SK-N-SH (cell line): ENCODE measurements at regions not wholly inside any gene's neighbourhood (a gene's known extent, or its start where the extent isn't known, plus 50 kb on each side); places are given as distances from the start of the nearest gene placed in this dataset.

Experiments
- CTCF ChIA-PET: fragments of 300-600, 350-600 bp; formaldehyde crosslinking; extraction: SDS; loops from one replicate; lab custom pipeline; 2021; lab: Yijun Ruan, JAX
- POLR2A ChIA-PET: fragments of 350-600 bp; sonication (Branson Sonifier 250); formaldehyde crosslinking; extraction: SDS; loops from one replicate; lab custom pipeline; 2020; ENCODE audit warnings: antibody characterized with exemption, inconsistent platforms; lab: Yijun Ruan, JAX
- DNase-seq: peaks from one replicate; pipeline ENCODE4 v3.0.0; 2012
- H2AFZ ChIP-seq: fragments of 200-600 bp; sonication (generic); 2 replicates; pipeline ENCODE4 v1.8.1; 2016; ENCODE audit warnings: antibody characterized with exemption, mild to moderate bottlenecking, low read depth
- H3F3A ChIP-seq: fragments of 200-600 bp; sonication (generic); replicated peaks from 2 replicates; pipeline ENCODE3; 2016; ENCODE audit warnings: antibody characterized with exemption, mild to moderate bottlenecking; ENCODE audit not compliant: insufficient read depth
- H3K27ac ChIP-seq, 2 experiments: fragments of 200-500 bp in 1 of 2; fragments of 200-600 bp in 1 of 2; sonication (Bioruptor generic) in 1 of 2; sonication (generic), shearing (Covaris generic) in 1 of 2; 2 replicates each; pipeline versions ENCODE4 v1.5.1 to v1.6.1; 2014 to 2016; ENCODE audit warnings: low read depth in 2 of 2, inconsistent platforms in 1 of 2, low read length in 1 of 2, mild to moderate bottlenecking in 1 of 2, mixed read lengths in 1 of 2
- H3K27me3 ChIP-seq: fragments of 200-600 bp; sonication (generic), shearing (Covaris generic); 2 replicates; pipeline ENCODE4 v1.6.1; 2016; ENCODE audit warnings: mixed run types; ENCODE audit not compliant: insufficient read depth
- H3K36me3 ChIP-seq, 2 experiments: fragments of 200-500 bp in 1 of 2; fragments of 200-600 bp in 1 of 2; sonication (Bioruptor generic) in 1 of 2; sonication (generic) in 1 of 2; replicated peaks in 1 of 2; 2 replicates each; pipeline versions ENCODE3 to v1.5.1; 2014 to 2016; ENCODE audit warnings: low read length in 1 of 2, mild to moderate bottlenecking in 1 of 2; ENCODE audit not compliant: insufficient read depth in 2 of 2, control insufficient read depth in 1 of 2
- H3K4me1 ChIP-seq, 2 experiments: fragments of 200-500 bp in 1 of 2; fragments of 200-600 bp in 1 of 2; sonication (Bioruptor generic) in 1 of 2; sonication (generic), shearing (Covaris generic) in 1 of 2; 2 replicates each; pipeline versions ENCODE4 v1.5.1 to v1.6.1; 2014 to 2016; ENCODE audit warnings: low read depth in 1 of 2, low read length in 1 of 2, mixed run types in 1 of 2; ENCODE audit not compliant: insufficient read depth in 2 of 2, control insufficient read depth in 1 of 2
- H3K4me2 ChIP-seq: fragments of 200-600 bp; sonication (generic), shearing (Covaris generic); 2 replicates; pipeline ENCODE4 v1.6.1; 2017; ENCODE audit warnings: mixed run types
- H3K4me3 ChIP-seq, 2 experiments: fragments of 200-500 bp in 1 of 2; fragments of 200-600 bp in 1 of 2; sonication (Bioruptor generic) in 1 of 2; sonication (generic), shearing (Covaris generic) in 1 of 2; 2 replicates each; pipeline versions ENCODE4 v1.5.1 to v1.8.1; 2014 to 2016; ENCODE audit warnings: low read depth in 2 of 2, inconsistent platforms in 1 of 2, low read length in 1 of 2, mild to moderate bottlenecking in 1 of 2, mixed read lengths in 1 of 2, moderate library complexity in 1 of 2
- H3K79me2 ChIP-seq: fragments of 200-600 bp; sonication (generic); 2 replicates; pipeline ENCODE4 v1.8.1; 2017; ENCODE audit warnings: mild to moderate bottlenecking; ENCODE audit not compliant: insufficient read depth
- H3K9ac ChIP-seq: fragments of 200-600 bp; sonication (generic); 2 replicates; pipeline ENCODE4 v1.6.1; 2017; ENCODE audit warnings: mixed run types
- H3K9me2 ChIP-seq: fragments of 200-600 bp; sonication (generic); 2 replicates; pipeline ENCODE4 v1.6.1; 2017; ENCODE audit warnings: mixed run types
- H3K9me3 ChIP-seq: fragments of 200-600 bp; sonication (generic); 2 replicates; pipeline ENCODE4 v1.6.1; 2017; ENCODE audit warnings: mixed run types, mild to moderate bottlenecking, moderate library complexity
- H4K20me1 ChIP-seq: fragments of 200-600 bp; sonication (generic); 2 replicates; pipeline ENCODE4 v1.6.1; 2017; ENCODE audit warnings: mild to moderate bottlenecking, mixed run types; ENCODE audit not compliant: insufficient read depth
- CTCF ChIP-seq: fragments of 200-600 bp; sonication (generic); IDR thresholded peaks from 2 replicates; pipeline ENCODE4 v1.6.1; 2017; ENCODE audit warnings: antibody characterized with exemption, mild to moderate bottlenecking, moderate library complexity
- ELF1 ChIP-seq: IDR thresholded peaks from 2 replicates; pipeline ENCODE4 v1.4.0; 2012
- EP300 ChIP-seq, 2 experiments: IDR thresholded peaks; 2 replicates each; pipeline versions ENCODE4 v1.4.0 to v1.6.1; 2012; ENCODE audit warnings: borderline replicate concordance in 1 of 2, low read depth in 1 of 2, low read length in 1 of 2
- EZH2phosphoT487 ChIP-seq: fragments of 200-600 bp; sonication (generic); IDR thresholded peaks from 2 replicates; pipeline ENCODE4 v1.6.1; 2017; ENCODE audit warnings: low read depth, mixed run types, mild to moderate bottlenecking, antibody characterized with exemption, moderate library complexity, borderline replicate concordance
- FOSL2 ChIP-seq: IDR thresholded peaks from 2 replicates; pipeline ENCODE4 v1.4.0; 2012; ENCODE audit warnings: low read depth, mild to moderate bottlenecking, moderate library complexity, borderline replicate concordance
- IRF3 ChIP-seq: fragments of 150-350 bp; IDR thresholded peaks from 2 replicates; pipeline ENCODE4 v1.6.1; 2016; ENCODE audit warnings: mild to moderate bottlenecking, low read depth, low read length
- JUND ChIP-seq: IDR thresholded peaks from 2 replicates; pipeline ENCODE4 v1.4.0; 2012
- MAX ChIP-seq: IDR thresholded peaks from 2 replicates; pipeline ENCODE4 v1.4.0; 2012; ENCODE audit warnings: low read depth
- MEF2A ChIP-seq: IDR thresholded peaks from 2 replicates; pipeline ENCODE4 v1.4.0; 2012; ENCODE audit warnings: low read depth, borderline replicate concordance
- MXI1 ChIP-seq: IDR thresholded peaks from 2 replicates; pipeline ENCODE4 v1.6.1; 2012; ENCODE audit warnings: mild to moderate bottlenecking, low read depth, low read length, improper control_type of control experiment
- NFIC ChIP-seq: IDR thresholded peaks from 2 replicates; pipeline ENCODE4 v1.4.0; 2012; ENCODE audit warnings: borderline replicate concordance
- NRF1 ChIP-seq: IDR thresholded peaks from 2 replicates; pipeline ENCODE4 v1.6.1; 2012; ENCODE audit warnings: low read depth, mild to moderate bottlenecking, low read length
- PBX3 ChIP-seq: IDR thresholded peaks from 2 replicates; pipeline ENCODE4; 2012
- RCOR1 ChIP-seq: fragments of 150-350 bp; IDR thresholded peaks from 2 replicates; pipeline ENCODE4 v1.6.1; 2017; ENCODE audit warnings: antibody characterized with exemption, low read length
- RFX5 ChIP-seq: IDR thresholded peaks from 2 replicates; pipeline ENCODE4 v1.6.1; 2012; ENCODE audit warnings: mild to moderate bottlenecking, improper control_type of control experiment, low read length
- RXRA ChIP-seq: IDR thresholded peaks from 2 replicates; pipeline ENCODE4 v1.4.0; 2012; ENCODE audit warnings: low read depth, mild to moderate bottlenecking, borderline replicate concordance
- SMC3 ChIP-seq: IDR thresholded peaks from 2 replicates; pipeline ENCODE4 v1.6.1; 2012; ENCODE audit warnings: low read depth, low read length, improper control_type of control experiment
- TCF12 ChIP-seq: IDR thresholded peaks from 2 replicates; pipeline ENCODE4 v1.4.0; 2012
- YY1 ChIP-seq: IDR thresholded peaks from 2 replicates; pipeline ENCODE4 v1.4.0; 2012; ENCODE audit warnings: low read depth, mild to moderate bottlenecking
- ZBTB33 ChIP-seq: IDR thresholded peaks from 2 replicates; pipeline ENCODE4 v1.4.0; 2012; ENCODE audit warnings: low read depth, borderline replicate concordance
- WGBS: methylation state at CpG from one replicate; pipeline ENCODE4 v1.1.6; 2017; ENCODE audit warnings: low lambda C conversion rate; 5-methylcytosine and 5-hydroxymethylcytosine counted together

GRCh38 chr4:167838686-167839085 lies 253.7 kb upstream of the ANXA10 start:
- CTCF ChIA-PET = no interaction called here

More at GRCh38 chr4:167838686-167839085, 253.7 kb upstream of the ANXA10 start:
- no peak for DNase-seq
- POLR2A ChIA-PET = no interaction called here
- no peaks in the 10 kb centered on the region for H3K9me3 ChIP-seq
- H3K27me3 ChIP-seq = peaks cover 3% of the 10 kb centered on the region; the same call in 1 of the 2 replicates
- no peak overlapping the region for H3K4me2 ChIP-seq
- no peaks in the 10 kb centered on the region for H3K4me1 ChIP-seq
- H3K9me2 ChIP-seq = no peaks in the 10 kb centered on the region
- H3K9ac ChIP-seq = no peak overlapping the region
- no peaks in the 10 kb centered on the region for H3K36me3 ChIP-seq
- no peak overlapping the region for H3K4me3 ChIP-seq
- H3K79me2 ChIP-seq = no peaks in the 10 kb centered on the region
- no peak overlapping the region for H3K27ac ChIP-seq
- no peaks in the 10 kb centered on the region for H3F3A ChIP-seq
- TF ChIP-seq NFIC (no peak), PBX3 (no peak), MAX (no peak), EP300 (IDR thresholded peaks at IDR 0.05; ENCODE audit: borderline replicate concordance in 1 of 2, low read depth in 1 of 2, low read length in 1 of 2) (no peak), IRF3 (no peak), JUND (no peak), SMC3 (no peak), EZH2phosphoT487 (no peak), TCF12 (no peak), RXRA (no peak), NRF1 (no peak), YY1 (no peak), RCOR1 (no peak), ELF1 (no peak), MEF2A (no peak), FOSL2 (no peak), ZBTB33 (no peak), RFX5 (no peak), MXI1 (no peak), CTCF (no peak)
- H4K20me1 ChIP-seq = no peaks in the 10 kb centered on the region
- 20% methylated on average over 1 of the region's 1 CpG for WGBS
- no peak overlapping the region for H2AFZ ChIP-seq
